ENCODE measurements at regions not wholly inside any gene's neighbourhood (a gene's known extent, or its start where the extent isn't known, plus 50 kb on each side); places are given as distances from the start of the nearest gene placed in this dataset.
"Not testable (repeated sequence)": the region's sequence is repeated elsewhere in the genome, so short reads cannot be mapped to it uniquely, and the experiment has no call there.

DNA sequence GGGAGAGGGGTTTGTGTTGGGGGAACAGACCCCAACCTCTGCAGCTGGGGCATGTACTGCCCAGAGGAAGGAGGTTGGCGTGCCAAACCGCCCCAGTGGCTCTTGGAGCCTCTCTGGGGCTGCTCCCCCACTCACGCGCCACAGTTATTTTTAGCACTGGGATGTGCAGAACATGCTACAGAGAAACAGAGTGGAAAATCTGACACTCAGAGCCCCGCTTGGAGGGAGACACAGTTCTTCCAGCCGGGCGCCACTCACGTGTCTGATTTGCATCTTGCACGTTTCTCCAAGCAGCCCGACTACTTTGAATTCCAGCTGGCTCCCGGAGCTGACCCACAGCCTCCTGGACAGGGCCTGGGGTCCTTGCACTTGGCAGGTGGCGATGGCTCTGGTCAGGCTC, 182.0 kb downstream of the RPS24 start:
- POLR2A ChIA-PET = no interaction called here
- DNase-seq (ENCODE audit: extremely low spot score) = no peak

DNA sequence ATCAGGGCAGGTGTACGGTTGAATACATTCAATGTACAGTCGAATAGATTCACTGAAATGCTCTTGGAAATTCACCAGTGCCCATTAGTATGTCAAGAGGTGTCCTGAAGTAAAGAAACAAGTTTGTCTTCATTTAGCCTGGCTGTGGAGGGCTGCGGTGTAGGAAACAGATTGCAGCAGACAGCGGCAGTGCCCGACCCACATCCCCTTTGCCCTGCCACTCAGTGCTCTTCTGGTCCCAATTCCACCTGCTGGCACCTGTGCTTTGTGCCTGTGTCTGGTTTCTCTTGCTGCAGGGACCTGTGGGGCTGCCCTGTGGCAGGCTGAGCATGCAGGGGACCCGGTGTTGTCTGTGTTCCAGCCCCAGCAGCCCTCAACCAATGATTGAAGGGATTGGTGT, 183.7 kb downstream of the RPS24 start:
- TF ChIP-seq, protein P1, sequence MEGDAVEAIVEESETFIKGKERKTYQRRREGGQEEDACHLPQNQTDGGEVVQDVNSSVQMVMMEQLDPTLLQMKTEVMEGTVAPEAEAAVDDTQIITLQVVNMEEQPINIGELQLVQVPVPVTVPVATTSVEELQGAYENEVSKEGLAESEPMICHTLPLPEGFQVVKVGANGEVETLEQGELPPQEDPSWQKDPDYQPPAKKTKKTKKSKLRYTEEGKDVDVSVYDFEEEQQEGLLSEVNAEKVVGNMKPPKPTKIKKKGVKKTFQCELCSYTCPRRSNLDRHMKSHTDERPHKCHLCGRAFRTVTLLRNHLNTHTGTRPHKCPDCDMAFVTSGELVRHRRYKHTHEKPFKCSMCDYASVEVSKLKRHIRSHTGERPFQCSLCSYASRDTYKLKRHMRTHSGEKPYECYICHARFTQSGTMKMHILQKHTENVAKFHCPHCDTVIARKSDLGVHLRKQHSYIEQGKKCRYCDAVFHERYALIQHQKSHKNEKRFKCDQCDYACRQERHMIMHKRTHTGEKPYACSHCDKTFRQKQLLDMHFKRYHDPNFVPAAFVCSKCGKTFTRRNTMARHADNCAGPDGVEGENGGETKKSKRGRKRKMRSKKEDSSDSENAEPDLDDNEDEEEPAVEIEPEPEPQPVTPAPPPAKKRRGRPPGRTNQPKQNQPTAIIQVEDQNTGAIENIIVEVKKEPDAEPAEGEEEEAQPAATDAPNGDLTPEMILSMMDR (IDR thresholded peaks at IDR 0.05; ENCODE audit: control extremely low read depth, extremely low read depth, low read depth, missing control alignments) = no peak
- POLR2A ChIA-PET = no interaction called here
- CTCF ChIA-PET = no interaction called here
- no peak for DNase-seq (ENCODE audit: extremely low spot score)

More for the DNA sequence above, 182.0 kb downstream of the RPS24 start:
- TF ChIP-seq, protein P1 (IDR thresholded peaks at IDR 0.05; ENCODE audit: control extremely low read depth, extremely low read depth, low read depth, missing control alignments) = no peak
- CTCF ChIA-PET = no interaction called here

DNA sequence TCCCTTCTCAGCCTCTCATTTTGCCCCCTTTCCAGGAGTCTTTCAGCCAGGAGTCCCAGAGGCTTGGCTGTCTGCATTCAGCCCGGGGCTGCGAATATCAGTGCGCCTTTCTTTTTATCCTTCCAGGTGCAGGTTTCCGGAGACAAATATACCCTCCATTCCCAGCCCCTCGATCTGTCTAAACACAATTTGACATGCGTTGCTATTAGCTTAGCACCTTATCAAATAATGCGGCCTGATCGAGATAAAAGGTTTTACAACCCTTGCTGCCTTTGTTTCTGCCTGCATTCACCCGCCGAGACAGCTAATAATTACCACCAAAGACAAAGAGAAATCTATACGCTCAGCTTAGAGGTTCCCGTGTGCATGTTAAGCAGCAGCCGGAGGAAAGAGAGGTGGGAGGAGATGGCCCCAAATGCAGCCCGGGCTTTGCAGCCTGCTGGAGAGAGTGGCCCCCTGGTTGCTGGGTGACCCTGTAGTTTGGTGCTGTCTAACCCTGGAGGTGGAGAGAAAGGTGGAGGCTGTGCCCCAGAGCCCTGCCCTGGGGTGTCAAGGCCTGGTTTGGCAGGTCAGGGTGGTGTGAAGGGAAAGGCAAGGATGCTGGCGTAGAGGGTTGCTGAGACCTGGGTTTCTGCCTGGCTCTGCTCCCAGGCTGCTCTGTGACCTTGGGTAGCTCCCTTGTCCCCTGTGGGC, 185.3 kb downstream of the RPS24 start:
- DNase-seq (ENCODE audit: extremely low spot score) = no peak
- CTCF ChIA-PET = no interaction called here
- POLR2A ChIA-PET = no interaction called here
- TF ChIP-seq, protein P1 (IDR thresholded peaks at IDR 0.05; ENCODE audit: control extremely low read depth, extremely low read depth, low read depth, missing control alignments) = no peak

DNA sequence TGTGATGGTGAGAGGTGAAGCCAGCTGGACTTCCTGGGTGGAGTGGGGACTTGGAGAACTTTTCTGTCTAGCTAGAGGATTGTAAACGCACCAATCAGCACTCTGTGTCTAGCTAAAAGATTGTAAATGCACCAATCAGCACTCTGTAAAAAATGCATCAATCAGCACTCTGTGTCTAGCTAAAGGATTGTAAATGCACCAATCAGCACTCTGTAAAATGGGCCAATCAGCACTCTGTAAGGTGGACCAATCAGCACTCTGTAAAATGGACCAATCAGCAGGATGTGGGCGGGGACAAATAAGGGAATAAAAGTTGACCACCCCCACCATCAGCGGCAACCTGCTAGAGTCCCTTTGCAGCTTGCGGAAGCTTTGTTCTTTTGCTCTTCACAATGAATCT, 185.9 kb downstream of the RPS24 start:
- CTCF ChIA-PET; POLR2A ChIA-PET; DNase-seq (ENCODE audit: extremely low spot score): not testable (repeated sequence)

DNA sequence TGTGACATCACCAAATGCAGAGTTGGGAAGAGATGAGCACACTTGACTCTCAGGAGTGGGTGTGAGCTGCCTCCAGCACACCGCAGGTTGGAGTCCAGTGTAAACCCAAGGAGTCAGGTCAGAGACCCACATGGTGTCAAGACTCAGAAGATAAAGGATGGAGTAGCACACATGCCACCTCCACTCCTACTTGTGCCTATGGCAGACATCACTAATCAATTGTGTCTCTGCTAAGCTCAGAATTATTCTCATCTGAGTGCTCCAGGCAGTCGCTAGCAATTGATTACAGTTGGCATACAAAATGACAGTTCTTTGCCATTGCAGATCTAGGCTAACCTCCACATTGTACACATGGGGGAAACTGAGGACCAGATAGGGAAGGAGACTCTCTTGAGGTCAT, 187.1 kb downstream of the RPS24 start:
- ChIA-PET CTCF (no interaction called here), POLR2A (no interaction called here)
- TF ChIP-seq, protein P1 (IDR thresholded peaks at IDR 0.05; ENCODE audit: control extremely low read depth, extremely low read depth, low read depth, missing control alignments) = no peak
- no peak for DNase-seq (ENCODE audit: extremely low spot score)

DNA sequence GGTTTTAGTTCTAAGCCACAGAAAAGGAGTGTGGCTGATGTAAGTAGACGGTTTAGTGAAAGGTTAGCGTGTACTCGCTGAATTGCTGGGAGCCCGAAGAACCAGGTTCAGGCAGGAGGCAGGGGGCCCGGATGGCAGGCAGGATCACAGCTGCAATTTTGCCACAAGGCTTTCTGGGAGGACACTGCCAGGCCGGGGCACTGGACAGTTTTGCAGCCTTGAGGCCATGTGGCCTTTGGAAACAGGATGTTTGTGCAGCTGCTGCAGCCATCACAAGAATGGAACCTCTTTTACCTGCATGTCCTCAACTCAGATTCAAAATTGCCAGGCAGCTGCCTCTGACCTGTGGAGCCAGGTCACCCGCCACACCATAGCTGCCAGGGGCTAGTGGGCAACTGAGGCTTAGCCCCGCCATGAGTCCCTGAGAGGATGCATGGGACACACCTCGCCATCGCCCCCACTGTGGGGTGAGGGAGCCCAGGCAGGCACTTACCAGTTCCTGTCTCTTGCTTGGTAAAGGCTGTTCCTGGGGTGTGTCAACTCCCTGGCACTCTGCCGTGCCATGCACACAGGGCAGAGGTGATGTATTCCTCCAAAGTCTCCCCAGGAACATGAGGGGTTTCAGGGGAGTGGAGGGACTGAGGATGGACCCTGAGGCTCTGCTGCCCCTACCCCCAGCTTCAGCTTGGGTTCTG, 188.6 kb downstream of the RPS24 start:
- ChIA-PET POLR2A (no interaction called here), CTCF (interaction anchor here (1.1 kb wide), 1 partner anchor 10 kb away, joined by 3 read pairs; no protein-coding TSS in a partner anchor)
- TF ChIP-seq, protein P1 (IDR thresholded peaks at IDR 0.05; ENCODE audit: control extremely low read depth, extremely low read depth, low read depth, missing control alignments) = no peak
- DNase-seq (ENCODE audit: extremely low spot score) = no peak

DNA sequence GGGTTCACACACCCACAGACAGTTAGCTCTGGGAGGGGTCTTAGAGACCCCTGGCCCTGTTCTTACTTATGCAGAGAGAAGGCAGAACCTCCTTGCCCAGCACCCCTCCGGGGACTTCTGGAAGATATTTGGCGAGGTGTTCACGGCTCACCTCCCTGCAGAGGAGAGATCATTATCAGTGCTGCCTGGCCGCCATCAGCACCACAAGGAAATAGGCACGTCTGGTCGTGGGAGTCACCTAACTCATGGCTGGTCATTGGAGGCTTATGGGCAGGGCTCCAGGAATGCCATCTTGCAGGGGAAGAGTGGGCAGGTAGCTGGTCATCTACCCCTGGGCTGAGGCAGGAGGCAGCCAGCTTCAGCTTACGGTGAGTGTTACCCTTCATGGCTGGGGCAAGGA, 189.4 kb downstream of the RPS24 start:
- no peak for DNase-seq (ENCODE audit: extremely low spot score)
- ChIA-PET CTCF (interaction anchor here (2.6 kb wide), 1 partner anchor 10 kb away, joined by 7 read pairs; no protein-coding TSS in a partner anchor), POLR2A (no interaction called here)
- TF ChIP-seq, protein P1 (IDR thresholded peaks at IDR 0.05; ENCODE audit: control extremely low read depth, extremely low read depth, low read depth, missing control alignments) = no peak

Data from GM10248 (cell line).